ENCODE measurements at regions not wholly inside any gene's neighbourhood (a gene's known extent, or its start where the extent isn't known, plus 50 kb on each side); places are given as distances from the start of the nearest gene placed in this dataset.

GRCh38 chr7:114130866-114131265, 212.1 kb upstream of the PPP1R3A start:
- Histone ChIP-seq H3K9ac (ENCODE audit: insufficient read depth, low read length, poor library complexity, severe bottlenecking) (no peak overlapping the region), H3K27ac (ENCODE audit: low read depth in 1 of 2, low read length in 2 of 2) (no peak overlapping the region), H3K4me3 (replicated peaks in 1 of 3; ENCODE audit: low read depth in 2 of 3, low read length in 3 of 3) (no peak overlapping the region), H3K27me3 (ENCODE audit: control insufficient read depth in 2 of 2, insufficient read depth in 2 of 2, low read length in 2 of 2) (no peaks in the 10 kb centered on the region), H3K79me2 (ENCODE audit: insufficient read depth, low read length) (no peaks in the 10 kb centered on the region), H3K9me3 (replicated peaks in 1 of 2; ENCODE audit: control insufficient read depth in 1 of 2, insufficient read depth in 1 of 2, low read length in 2 of 2) (no peaks in the 10 kb centered on the region), H4K20me1 (ENCODE audit: insufficient read depth, low read length) (no peaks in the 10 kb centered on the region), H2AFZ (ENCODE audit: insufficient read depth, low read depth, low read length, poor library complexity, severe bottlenecking) (no peak overlapping the region), H3K4me1 (ENCODE audit: control insufficient read depth in 1 of 2, insufficient read depth in 2 of 2, low read length in 2 of 2) (no peaks in the 10 kb centered on the region), H3K36me3 (replicated peaks in 1 of 2; ENCODE audit: control insufficient read depth in 1 of 2, insufficient read depth in 2 of 2, low read length in 2 of 2) (no peaks in the 10 kb centered on the region), H3K4me2 (replicated peaks; ENCODE audit: extremely low read depth, low read length, poor library complexity, severe bottlenecking) (no peak overlapping the region)
- H3K9me3 Mint-ChIP-seq: peaks cover 0 to 3% (median 0%) of the 10 kb centered on the region in 7 donors
- H3K27me3 Mint-ChIP-seq (ENCODE audit: low read depth in 3 of 3): no peaks in the 10 kb centered on the region
- no peak for TF ChIP-seq CTCF (IDR thresholded peaks at IDR 0.05)
- no peak for DNase-seq
- WGBS (ENCODE audit: insufficient coverage): 100% methylated on average over 2 of the region's 3 CpGs
- no peak overlapping the region for H3K27ac Mint-ChIP-seq
- intact Hi-C loops (cut with micrococcal nuclease): no loop called here
- H3K36me3 Mint-ChIP-seq: no peaks in the 10 kb centered on the region
- H3K4me1 Mint-ChIP-seq: no peaks in the 10 kb centered on the region
- H3K4me3 Mint-ChIP-seq: no peak overlapping the region

- Histone ChIP-seq H3K4me1 (ENCODE audit: control insufficient read depth in 1 of 2, insufficient read depth in 2 of 2, low read length in 2 of 2) (no peaks in the 10 kb centered on the region), H3K27ac (ENCODE audit: low read depth in 1 of 2, low read length in 2 of 2) (no peak overlapping the region), H3K27me3 (ENCODE audit: control insufficient read depth in 2 of 2, insufficient read depth in 2 of 2, low read length in 2 of 2) (no peaks in the 10 kb centered on the region), H3K9me3 (replicated peaks in 1 of 2; ENCODE audit: control insufficient read depth in 1 of 2, insufficient read depth in 1 of 2, low read length in 2 of 2) (no peaks in the 10 kb centered on the region), H3K4me2 (replicated peaks; ENCODE audit: extremely low read depth, low read length, poor library complexity, severe bottlenecking) (no peak overlapping the region), H3K9ac (ENCODE audit: insufficient read depth, low read length, poor library complexity, severe bottlenecking) (no peak overlapping the region), H4K20me1 (ENCODE audit: insufficient read depth, low read length) (no peaks in the 10 kb centered on the region), H3K79me2 (ENCODE audit: insufficient read depth, low read length) (no peaks in the 10 kb centered on the region), H3K36me3 (replicated peaks in 1 of 2; ENCODE audit: control insufficient read depth in 1 of 2, insufficient read depth in 2 of 2, low read length in 2 of 2) (no peaks in the 10 kb centered on the region), H2AFZ (ENCODE audit: insufficient read depth, low read depth, low read length, poor library complexity, severe bottlenecking) (no peak overlapping the region), H3K4me3 (replicated peaks in 1 of 3; ENCODE audit: low read depth in 2 of 3, low read length in 3 of 3) (no peak overlapping the region)
- no peak overlapping the region for H3K4me3 Mint-ChIP-seq
- no peaks in the 10 kb centered on the region for H3K4me1 Mint-ChIP-seq
- DNase-seq: no peak
- TF ChIP-seq CTCF (IDR thresholded peaks at IDR 0.05): no peak
- peaks cover 0 to 3% (median 0%) of the 10 kb centered on the region in 7 donors for H3K9me3 Mint-ChIP-seq
- H3K27ac Mint-ChIP-seq: no peak overlapping the region
- H3K27me3 Mint-ChIP-seq (ENCODE audit: low read depth in 3 of 3): peaks cover 0 to 2% (median 2%) of the 10 kb centered on the region in 3 donors
- no peaks in the 10 kb centered on the region for H3K36me3 Mint-ChIP-seq
- WGBS (ENCODE audit: insufficient coverage): no CpG with 5 or more reads among the region's 1 CpG
- intact Hi-C loops (cut with micrococcal nuclease): no loop called here
These were observed 210.1 kb upstream of the PPP1R3A start for GRCh38 chr7:114128880-114129279.
